WTC11 (cell line): ENCODE measurements at regions not wholly inside any gene's neighbourhood (a gene's known extent, or its start where the extent isn't known, plus 50 kb on each side); places are given as distances from the start of the nearest gene placed in this dataset.

Experiments used
- CTCF ChIP-seq: fragments of 200-600 bp; IDR thresholded peaks from 2 replicates; pipeline ENCODE4 v1.8.0; 2022; ENCODE audit warnings: antibody characterized with exemption
- TF ChIP-seq, protein P1 (sequence below): sonication (generic); formaldehyde crosslinking; IDR thresholded peaks from 2 replicates; pipeline ENCODE4 v1.8.1; 2023; ENCODE audit warnings: mild to moderate bottlenecking, missing genetic modification reagents, moderate library complexity
- TF ChIP-seq, protein P2 (sequence below): sonication (generic); formaldehyde crosslinking; IDR thresholded peaks from 2 replicates; pipeline ENCODE4 v1.8.1; 2022; ENCODE audit warnings: mild to moderate bottlenecking, moderate library complexity, missing genetic modification reagents

GRCh38 chr10:10038348-10038747, 979.3 kb upstream of the CELF2 start:
- TF ChIP-seq, protein P1, sequence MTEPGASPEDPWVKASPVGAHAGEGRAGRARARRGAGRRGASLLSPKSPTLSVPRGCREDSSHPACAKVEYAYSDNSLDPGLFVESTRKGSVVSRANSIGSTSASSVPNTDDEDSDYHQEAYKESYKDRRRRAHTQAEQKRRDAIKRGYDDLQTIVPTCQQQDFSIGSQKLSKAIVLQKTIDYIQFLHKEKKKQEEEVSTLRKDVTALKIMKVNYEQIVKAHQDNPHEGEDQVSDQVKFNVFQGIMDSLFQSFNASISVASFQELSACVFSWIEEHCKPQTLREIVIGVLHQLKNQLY (CRISPR knock-in tag): no peak
- TF ChIP-seq CTCF: no peak
- TF ChIP-seq, protein P2, sequence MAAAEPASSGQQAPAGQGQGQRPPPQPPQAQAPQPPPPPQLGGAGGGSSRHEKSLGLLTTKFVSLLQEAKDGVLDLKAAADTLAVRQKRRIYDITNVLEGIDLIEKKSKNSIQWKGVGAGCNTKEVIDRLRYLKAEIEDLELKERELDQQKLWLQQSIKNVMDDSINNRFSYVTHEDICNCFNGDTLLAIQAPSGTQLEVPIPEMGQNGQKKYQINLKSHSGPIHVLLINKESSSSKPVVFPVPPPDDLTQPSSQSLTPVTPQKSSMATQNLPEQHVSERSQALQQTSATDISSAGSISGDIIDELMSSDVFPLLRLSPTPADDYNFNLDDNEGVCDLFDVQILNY (CRISPR knock-in tag): no peak
